ENCODE measurements at regions not wholly inside any gene's neighbourhood (a gene's known extent, or its start where the extent isn't known, plus 50 kb on each side); places are given as distances from the start of the nearest gene placed in this dataset.

DNA sequence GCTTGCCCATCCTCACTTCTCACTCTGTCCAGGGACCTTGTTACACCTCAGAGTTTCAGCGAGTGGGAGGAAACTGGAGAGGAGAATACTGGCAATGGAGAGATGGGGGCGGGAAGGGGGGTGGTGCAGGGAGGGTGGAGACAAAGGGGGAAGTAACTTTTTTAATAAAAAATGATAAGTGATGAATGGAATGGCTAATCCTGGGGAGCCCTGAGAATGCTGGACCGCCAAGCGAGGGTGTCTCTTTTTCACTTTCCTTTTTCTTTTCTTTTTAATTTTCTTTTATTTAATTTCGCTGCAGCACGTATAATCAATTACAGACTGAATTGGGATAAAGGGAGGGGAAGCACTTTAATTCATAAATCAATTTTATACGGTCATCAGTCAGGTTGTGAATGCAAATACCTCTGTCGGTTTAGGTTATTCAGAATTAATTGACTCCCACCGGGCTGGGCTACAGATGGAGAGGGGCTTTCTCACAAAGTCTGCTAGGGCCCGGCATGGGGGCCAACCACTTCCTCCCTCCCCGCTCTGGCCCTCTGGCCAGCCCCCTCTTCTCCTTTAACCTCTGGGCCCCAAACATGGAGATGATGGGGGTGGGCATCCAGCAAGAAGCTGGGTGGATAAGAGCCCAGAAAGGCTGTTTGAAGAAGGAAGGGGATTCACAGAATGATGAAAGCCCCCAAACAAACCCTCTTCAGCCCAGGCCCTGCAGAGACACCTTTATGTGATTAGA, 106.8 kb upstream of the BOC start:
- WGBS, 10 experiments, result 0 to 80% (median 14%) methylated on average over 1 to 7 of the region's 11 CpGs
- peak in 4 of 8 experiments; percentile 4 to 39 (median 32) for ATAC-seq (replicated peaks in 6 of 8)
- in situ Hi-C loops (cut with MboI; ENCODE audit: low pct_unique_long_range_greater_than_20kb in 2 of 9, low sequenced_read_pairs in 9 of 9, unreplicated experiment in 9 of 9), result no loop called here
- no peak overlapping the region for H3K27ac ChIP-seq
- H3K4me1 ChIP-seq (replicated peaks in 1 of 2), result peaks cover 11 to 16% of the 10 kb centered on the region in 2 donors
- no peak overlapping the region for H3K4me3 ChIP-seq

- no peak overlapping the region for H3K27ac ChIP-seq
These were observed 106.3 kb upstream of the BOC start for GRCh38 chr3:113105093-113105449.

GRCh38 chr3:113105966-113106660, 105.2 kb upstream of the BOC start:
- Histone ChIP-seq H3K27ac (no peak overlapping the region), H3K4me3 (no peak overlapping the region), H3K4me1 (replicated peaks in 1 of 2) (peaks cover 11 to 16% of the 10 kb centered on the region in 2 donors)
- 19 to 100% (median 63%) methylated on average over 1 to 4 of the region's 4 CpGs for WGBS, 10 experiments
- peak in 3 of 8 experiments; percentile 62 to 74 (median 66) for ATAC-seq (replicated peaks in 6 of 8)
- in situ Hi-C loops (cut with MboI; ENCODE audit: low pct_unique_long_range_greater_than_20kb in 2 of 9, low sequenced_read_pairs in 9 of 9, unreplicated experiment in 9 of 9), result no loop called here

More at GRCh38 chr3:113105093-113105449, 106.3 kb upstream of the BOC start:
- no peak overlapping the region for H3K4me3 ChIP-seq
- ATAC-seq (replicated peaks in 6 of 8), result peak in 7 of 8 experiments; percentile 44 to 68 (median 61)
- in situ Hi-C loops (cut with MboI; ENCODE audit: low pct_unique_long_range_greater_than_20kb in 2 of 9, low sequenced_read_pairs in 9 of 9, unreplicated experiment in 9 of 9), result no loop called here
- 25 to 100% (median 32%) methylated on average over 1 to 4 of the region's 4 CpGs; no CpG with 5 or more reads in 7 of the 10 experiments for WGBS, 10 experiments
- H3K4me1 ChIP-seq (replicated peaks in 1 of 2), result peaks cover 11 to 16% of the 10 kb centered on the region in 2 donors

GRCh38 chr3:113110267-113110666, 101.1 kb upstream of the BOC start:
- Histone ChIP-seq H3K27ac (no peak overlapping the region), H3K4me3 (no peak overlapping the region), H3K4me1 (replicated peaks in 1 of 2) (peaks cover 2 to 3% of the 10 kb centered on the region in 2 donors)
- in situ Hi-C loops (cut with MboI; ENCODE audit: low pct_unique_long_range_greater_than_20kb in 2 of 9, low sequenced_read_pairs in 9 of 9, unreplicated experiment in 9 of 9), result no loop called here
- WGBS, 10 experiments, result 60 to 100% (median 88%) methylated on average over 1 to 4 of the region's 5 CpGs; no CpG with 5 or more reads in 2 of the 10 experiments
- no peak for ATAC-seq (replicated peaks in 6 of 8)

GRCh38 chr3:113111011-113111707, 100.2 kb upstream of the BOC start:
- WGBS, 10 experiments, result 12 to 100% (median 75%) methylated on average over 1 to 5 of the region's 5 CpGs; no CpG with 5 or more reads in 1 of the 10 experiments
- no peaks in the 10 kb centered on the region for H3K4me1 ChIP-seq (replicated peaks in 1 of 2)
- ATAC-seq (replicated peaks in 6 of 8), result peak in 3 of 8 experiments; percentile 45 to 79 (median 74)
- no peak overlapping the region for H3K27ac ChIP-seq
- in situ Hi-C loops (cut with MboI; ENCODE audit: low pct_unique_long_range_greater_than_20kb in 2 of 9, low sequenced_read_pairs in 9 of 9, unreplicated experiment in 9 of 9), result no loop called here
- H3K4me3 ChIP-seq, result no peak overlapping the region

DNA sequence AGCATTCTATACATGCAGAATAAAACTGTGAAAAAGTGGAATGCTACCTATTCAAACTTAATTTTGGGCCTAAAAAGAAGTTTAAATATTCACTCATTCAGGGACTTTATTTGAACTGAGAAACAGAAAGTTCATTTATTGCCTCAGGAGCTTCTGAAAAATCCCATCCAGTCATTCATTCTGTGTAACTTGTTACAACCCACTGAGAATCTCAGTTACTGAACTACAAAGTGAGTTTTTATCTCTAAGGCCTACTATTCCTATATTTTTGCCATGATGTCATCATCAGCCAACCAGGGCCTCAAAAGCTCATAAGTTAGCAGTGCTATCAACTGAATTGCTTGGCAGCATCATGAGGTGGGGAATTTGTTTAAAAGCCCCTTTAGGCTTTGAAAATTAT, 98.0 kb upstream of the BOC start:
- H3K4me3 ChIP-seq, result no peak overlapping the region
- no peak overlapping the region for H3K27ac ChIP-seq
- ATAC-seq (replicated peaks in 6 of 8), result no peak
- no peaks in the 10 kb centered on the region for H3K4me1 ChIP-seq (replicated peaks in 1 of 2)
- in situ Hi-C loops (cut with MboI; ENCODE audit: low pct_unique_long_range_greater_than_20kb in 2 of 9, low sequenced_read_pairs in 9 of 9, unreplicated experiment in 9 of 9), result no loop called here

DNA sequence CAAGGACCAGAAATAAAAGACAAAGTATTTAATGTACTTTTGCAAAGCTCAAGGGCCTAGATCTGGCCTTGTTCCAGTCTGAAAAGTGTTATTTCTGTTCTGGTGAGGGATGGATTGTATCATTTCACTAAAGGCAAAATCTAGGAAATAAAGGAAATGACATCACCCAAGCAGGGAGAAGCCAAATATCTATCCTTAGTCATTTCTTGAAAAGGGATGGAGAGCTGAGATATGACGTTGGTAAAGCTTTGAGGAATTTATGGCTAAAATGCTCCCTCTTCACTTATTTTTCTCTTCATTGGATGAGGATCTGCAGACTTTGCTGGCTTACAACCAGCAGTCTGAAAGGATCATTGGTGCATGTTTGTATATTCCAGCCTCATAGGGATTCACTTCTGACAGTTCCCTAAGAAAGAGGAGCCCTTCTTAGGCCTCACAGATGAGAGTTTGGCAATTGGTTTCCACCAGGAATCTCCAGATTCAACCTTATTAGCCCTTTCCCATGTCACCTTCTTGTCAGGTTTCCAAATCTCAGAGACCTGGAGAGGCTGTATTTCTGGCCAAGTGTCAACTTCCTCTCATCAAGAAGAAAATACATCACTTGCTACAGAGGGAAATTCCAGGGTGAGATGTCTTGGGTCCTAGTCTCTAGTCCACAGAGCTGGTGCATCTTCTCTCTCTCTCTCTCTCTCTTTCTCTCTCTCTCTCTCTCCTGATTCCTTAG, 93.7 kb upstream of the BOC start:
- Histone ChIP-seq H3K4me3 (no peak overlapping the region), H3K27ac (no peak overlapping the region), H3K4me1 (replicated peaks in 1 of 2) (no peaks in the 10 kb centered on the region)
- in situ Hi-C loops (cut with MboI; ENCODE audit: low pct_unique_long_range_greater_than_20kb in 2 of 9, low sequenced_read_pairs in 9 of 9, unreplicated experiment in 9 of 9), result no loop called here
- 22 to 100% (median 82%) methylated on average over 1 of the region's 1 CpG; no CpG with 5 or more reads in 3 of the 10 experiments for WGBS, 10 experiments
- peak in 1 of 8 experiments; percentile 72 for ATAC-seq (replicated peaks in 6 of 8)

GRCh38 chr3:113118336-113118735, 93.0 kb upstream of the BOC start:
- in situ Hi-C loops (cut with MboI; ENCODE audit: low pct_unique_long_range_greater_than_20kb in 2 of 9, low sequenced_read_pairs in 9 of 9, unreplicated experiment in 9 of 9), result no loop called here
- ATAC-seq (replicated peaks in 6 of 8), result no peak
- Histone ChIP-seq H3K27ac (no peak overlapping the region), H3K4me1 (replicated peaks in 1 of 2) (no peaks in the 10 kb centered on the region), H3K4me3 (no peak overlapping the region)
- WGBS, 10 experiments, result 50 to 100% (median 100%) methylated on average over 1 of the region's 1 CpG; no CpG with 5 or more reads in 6 of the 10 experiments

- peaks cover 2 to 8% of the 10 kb centered on the region in 2 donors for H3K4me1 ChIP-seq (replicated peaks in 1 of 2)
- no peak for ATAC-seq (replicated peaks in 6 of 8)
- H3K4me3 ChIP-seq, result no peak overlapping the region
- in situ Hi-C loops (cut with MboI; ENCODE audit: low pct_unique_long_range_greater_than_20kb in 2 of 9, low sequenced_read_pairs in 9 of 9, unreplicated experiment in 9 of 9), result no loop called here
- WGBS, 10 experiments, result 60 to 100% (median 84%) methylated on average over 1 to 8 of the region's 13 CpGs; no CpG with 5 or more reads in 4 of the 10 experiments
- no peak overlapping the region for H3K27ac ChIP-seq
These were observed 87.0 kb upstream of the BOC start for GRCh38 chr3:113124256-113124830.

GRCh38 chr3:113125951-113126350, 85.4 kb upstream of the BOC start:
- 86 to 100% (median 100%) methylated on average over 1 to 3 of the region's 4 CpGs; no CpG with 5 or more reads in 3 of the 10 experiments for WGBS, 10 experiments
- in situ Hi-C loops (cut with MboI; ENCODE audit: low pct_unique_long_range_greater_than_20kb in 2 of 9, low sequenced_read_pairs in 9 of 9, unreplicated experiment in 9 of 9), result loop anchor here in 2 of 9 experiments (25.0 kb wide), 2 partner anchors 136 to 161 kb away; no protein-coding TSS in a partner anchor
- Histone ChIP-seq H3K4me3 (no peak overlapping the region), H3K27ac (no peak overlapping the region), H3K4me1 (replicated peaks in 1 of 2) (peaks cover 2 to 8% of the 10 kb centered on the region in 2 donors)
- no peak for ATAC-seq (replicated peaks in 6 of 8)

DNA sequence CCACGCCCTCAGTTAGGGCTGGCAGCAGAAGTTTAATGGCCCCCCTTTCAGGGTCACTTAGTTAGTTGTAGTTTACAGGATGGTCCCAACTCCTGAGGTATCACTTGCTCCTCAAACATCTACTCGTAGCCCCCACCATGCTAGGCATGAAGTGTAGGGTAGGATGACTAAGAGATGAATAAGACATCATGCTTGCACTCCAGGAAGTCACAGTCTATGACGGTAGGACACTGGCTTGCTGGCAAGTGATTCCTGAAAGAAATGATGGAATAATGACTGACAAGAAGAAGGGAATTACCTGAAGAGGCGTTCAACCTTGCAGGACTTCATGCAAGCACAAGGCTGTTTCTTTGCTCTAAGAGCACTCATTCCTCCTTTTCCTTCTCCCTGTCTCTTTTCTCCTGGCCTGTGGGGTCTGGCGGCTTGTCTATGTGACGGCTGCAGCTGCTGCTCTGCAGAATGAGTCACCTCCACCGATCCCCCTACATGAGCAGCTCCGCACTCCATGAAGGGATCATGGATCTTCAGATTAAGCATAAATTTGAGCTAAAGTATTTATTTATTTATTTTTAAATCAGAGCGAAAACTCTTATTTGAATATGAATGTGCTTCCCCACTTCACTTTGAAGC, 82.9 kb upstream of the BOC start:
- no peak overlapping the region for H3K27ac ChIP-seq
- H3K4me3 ChIP-seq, result no peak overlapping the region
- peaks cover 7 to 8% of the 10 kb centered on the region in 2 donors for H3K4me1 ChIP-seq (replicated peaks in 1 of 2)
- ATAC-seq (replicated peaks in 6 of 8), result peak in 2 of 8 experiments; percentile 33 to 47
- in situ Hi-C loops (cut with MboI; ENCODE audit: low pct_unique_long_range_greater_than_20kb in 2 of 9, low sequenced_read_pairs in 9 of 9, unreplicated experiment in 9 of 9), result loop anchor here in 2 of 9 experiments (25.0 kb wide), 2 partner anchors 134 to 159 kb away; no protein-coding TSS in a partner anchor
- WGBS, 10 experiments, result 58 to 100% (median 73%) methylated on average over 1 to 8 of the region's 9 CpGs; no CpG with 5 or more reads in 1 of the 10 experiments

DNA sequence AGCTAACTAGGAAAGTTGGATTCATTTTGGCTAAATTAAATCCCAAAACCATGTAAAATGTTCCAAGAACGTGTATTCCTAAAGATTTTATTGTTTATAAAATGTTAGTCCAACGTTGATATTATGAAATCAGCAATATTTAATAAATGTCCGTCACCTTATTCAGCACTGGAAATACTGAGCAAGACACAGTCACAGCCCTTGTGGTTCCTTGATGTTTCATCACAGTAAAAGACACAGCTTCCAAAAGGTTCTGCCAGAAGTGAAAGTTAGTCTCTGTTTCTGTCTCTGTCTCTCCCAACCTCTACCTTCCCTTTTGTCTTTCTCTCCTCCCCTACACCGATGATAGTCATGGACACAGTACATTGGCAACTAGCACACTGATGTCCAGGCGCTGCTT, 82.2 kb upstream of the BOC start:
- Histone ChIP-seq H3K4me1 (replicated peaks in 1 of 2) (peaks cover 7 to 8% of the 10 kb centered on the region in 2 donors), H3K27ac (no peak overlapping the region), H3K4me3 (no peak overlapping the region)
- no peak for ATAC-seq (replicated peaks in 6 of 8)
- WGBS, 10 experiments, result 38 to 100% (median 81%) methylated on average over 1 to 5 of the region's 5 CpGs
- in situ Hi-C loops (cut with MboI; ENCODE audit: low pct_unique_long_range_greater_than_20kb in 2 of 9, low sequenced_read_pairs in 9 of 9, unreplicated experiment in 9 of 9), result loop anchor here in 2 of 9 experiments (25.0 kb wide), 2 partner anchors 133 to 158 kb away; no protein-coding TSS in a partner anchor
